Heart left ventricle (tissue), 16 donors: ENCODE measurements at regions not wholly inside any gene's neighbourhood (a gene's known extent, or its start where the extent isn't known, plus 50 kb on each side); places are given as distances from the start of the nearest gene placed in this dataset.

Experiments used
- ATAC-seq, 4 donors: fragments of 200-7000 bp; cut with Tn5 transposase; one replicate each; pipeline ENCODE4 v1.9.1; 2020 to 2022; ENCODE audit warnings: moderate library complexity in 4 of 4, mild to moderate bottlenecking in 3 of 4, moderate number of reproducible peaks in 1 of 4
- DNase-seq, 5 donors: peaks; one replicate each; pipeline ENCODE4 v3.0.0-alpha.2; 2020
- H3K27ac ChIP-seq, 12 donors: fragments of 200-600 bp; sonication (generic) in 4 of 12; one replicate each; pipeline versions ENCODE4 v1.5.0 to v1.8.0; 2016 to 2022; ENCODE audit warnings: mild to moderate bottlenecking in 2 of 12
- H3K27me3 ChIP-seq, 9 donors: fragments of 200-600 bp; sonication (generic) in 2 of 9; one replicate each; pipeline versions ENCODE4 v1.5.1 to v1.8.0; 2016 to 2022; ENCODE audit warnings: mild to moderate bottlenecking in 3 of 9
- H3K36me3 ChIP-seq, 9 donors: fragments of 200-600 bp; sonication (generic) in 2 of 9; one replicate each; pipeline versions ENCODE4 v1.5.0 to v1.8.0; 2018 to 2022; ENCODE audit warnings: mild to moderate bottlenecking in 2 of 9
- H3K4me1 ChIP-seq, 12 donors: fragments of 200-600 bp; sonication (generic) in 4 of 12; one replicate each; pipeline versions ENCODE4 v1.5.0 to v1.8.0; 2016 to 2022; ENCODE audit warnings: mild to moderate bottlenecking in 3 of 12
- H3K4me3 ChIP-seq, 12 donors: fragments of 200-600 bp; sonication (generic) in 4 of 12; one replicate each; pipeline versions ENCODE4 v1.5.0 to v1.8.0; 2017 to 2022; ENCODE audit warnings: mild to moderate bottlenecking in 9 of 12, moderate library complexity in 4 of 12
- H3K9me3 ChIP-seq, 12 donors: fragments of 200-600 bp; sonication (generic) in 4 of 12; one replicate each; pipeline versions ENCODE4 v1.5.0 to v1.8.0; 2016 to 2022; ENCODE audit warnings: mild to moderate bottlenecking in 1 of 12
- CTCF ChIP-seq, 12 donors: fragments of 200-600 bp; sonication (generic) in 4 of 12; IDR thresholded peaks; one replicate each; pipeline versions ENCODE4 v1.5.0 to v1.8.0; 2018 to 2022; ENCODE audit warnings: antibody characterized with exemption in 12 of 12, mild to moderate bottlenecking in 5 of 12
- POLR2A ChIP-seq, 2 donors: fragments of 450-650 bp; IDR thresholded peaks; one replicate each; pipeline ENCODE4 v1.6.1; 2017; ENCODE audit warnings: antibody characterized with exemption in 2 of 2, mild to moderate bottlenecking in 2 of 2, moderate library complexity in 2 of 2
- WGBS, 4 donors: extraction: QIAGEN DNeasy Blood & Tissue Kit in 2 of 4; methylation state at CpG; one replicate each; pipeline versions ENCODE4 v1.1.5 to v1.1.7; 2013 to 2018; 5-methylcytosine and 5-hydroxymethylcytosine counted together
- intact Hi-C, 10 donors: fragments of 100-400 bp; cut with DNase I; formaldehyde crosslinking; loops; one replicate each; pipeline versions ENCODE4 v1.11.1 to v1.14.2; 2022
- donor health status: ischemic (EF 13 %, LVEDD 7.1; RV severe dilation, severe dysfunction).
- donor health status: healthy with polysubstance abuse.
- donor health status: DM: no; HTN: yes; CAD: no.
- donor health status: DM: no; HTN: no; CAD: no.
- donor health status: ischemic (EF 25% LVEDD 6.9; RV normal size, moderate dysfunction).
- donor health status: ischemic (EF 25% LVEDD 5.7; RV mildly dilated, moderate dysfunction).
- donor health status: healthy.
- donor health status: DM: yes; HTN: yes; CAD: no.
- donor health status: ischemic (EF 35%, LVEDD 5.7; RV mildly dilated, moderate dysfunction).
- donor health status: nonischemic (EF 11% LVEDD 7.7; RV severe dilation, severe dysfunction).
- donor health status: DM: yes; HTN: yes; CAD: no.
- donor health status: PGD.
- donor health status: ischemic (EF 29% LVEDD 5.4; RV normal size, mild dysfunction).
- donor health status: nonischemic (EF 23%, LVEDD 6.1; RV moderate dilation, normal function).

- ATAC-seq (no peak), DNase-seq (no peak)
- WGBS, 4 donors = 78 to 85% (median 79%) methylated on average over 5 of the region's 5 CpGs
- H3K4me1 ChIP-seq = no peaks in the 10 kb centered on the region
- intact Hi-C loops = no loop called here
- H3K27me3 ChIP-seq = no peaks in the 10 kb centered on the region
- no peak overlapping the region for H3K4me3 ChIP-seq
- no peaks in the 10 kb centered on the region for H3K9me3 ChIP-seq
- no peak overlapping the region for H3K27ac ChIP-seq
- TF ChIP-seq POLR2A (IDR thresholded peaks at IDR 0.05) (no peak), CTCF (IDR thresholded peaks at IDR 0.05) (no peak)
- H3K36me3 ChIP-seq = no peaks in the 10 kb centered on the region
Measured at GRCh38 chr4:142933207-142933606, 87.1 kb upstream of the INPP4B start.

GRCh38 chr4:142940425-142941330 lies 94.6 kb upstream of the INPP4B start:
- Histone ChIP-seq H3K4me3 (no peak overlapping the region), H3K9me3 (no peaks in the 10 kb centered on the region), H3K4me1 (no peaks in the 10 kb centered on the region), H3K27me3 (no peaks in the 10 kb centered on the region), H3K36me3 (no peaks in the 10 kb centered on the region), H3K27ac (no peak overlapping the region)
- WGBS, 4 donors = 38 to 47% (median 47%) methylated on average over 6 of the region's 6 CpGs
- peak in 1 of 5 donors; percentile 41 for DNase-seq
- intact Hi-C loops = no loop called here
- ATAC-seq = peak in 2 of 4 donors; percentile 66 to 86
- no peak for TF ChIP-seq POLR2A (IDR thresholded peaks at IDR 0.05)
- no peak for TF ChIP-seq CTCF (IDR thresholded peaks at IDR 0.05)

DNA sequence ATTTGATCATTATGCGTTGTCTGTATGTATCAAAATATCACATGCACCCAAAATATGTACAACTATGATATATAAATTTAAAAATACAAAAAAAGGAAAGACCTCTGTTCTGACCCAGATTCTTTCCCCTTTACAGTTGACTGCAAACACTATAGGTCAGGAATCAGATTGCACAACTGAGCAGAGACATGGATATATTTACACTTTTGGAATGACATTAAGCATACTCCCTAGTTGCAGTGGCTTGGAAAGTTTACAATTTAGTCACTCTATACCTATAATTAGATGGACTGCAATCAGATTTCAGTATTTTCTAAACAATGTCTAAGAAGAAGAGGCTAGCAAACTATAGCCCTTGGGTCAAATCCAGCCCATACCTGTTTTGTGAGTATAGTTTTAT lies 98.5 kb upstream of the INPP4B start:
- Histone ChIP-seq H3K9me3 (peaks cover 0 to 33% (median 0%) of the 10 kb centered on the region in 12 donors), H3K27me3 (no peaks in the 10 kb centered on the region), H3K27ac (no peak overlapping the region), H3K4me3 (no peak overlapping the region), H3K36me3 (no peaks in the 10 kb centered on the region), H3K4me1 (no peaks in the 10 kb centered on the region)
- intact Hi-C loops = no loop called here
- DNase-seq (no peak), ATAC-seq (no peak)
- no peak for TF ChIP-seq CTCF (IDR thresholded peaks at IDR 0.05)
- TF ChIP-seq POLR2A (IDR thresholded peaks at IDR 0.05) = no peak
- 87 to 96% (median 89%) methylated on average over 1 of the region's 1 CpG for WGBS, 4 donors

DNA sequence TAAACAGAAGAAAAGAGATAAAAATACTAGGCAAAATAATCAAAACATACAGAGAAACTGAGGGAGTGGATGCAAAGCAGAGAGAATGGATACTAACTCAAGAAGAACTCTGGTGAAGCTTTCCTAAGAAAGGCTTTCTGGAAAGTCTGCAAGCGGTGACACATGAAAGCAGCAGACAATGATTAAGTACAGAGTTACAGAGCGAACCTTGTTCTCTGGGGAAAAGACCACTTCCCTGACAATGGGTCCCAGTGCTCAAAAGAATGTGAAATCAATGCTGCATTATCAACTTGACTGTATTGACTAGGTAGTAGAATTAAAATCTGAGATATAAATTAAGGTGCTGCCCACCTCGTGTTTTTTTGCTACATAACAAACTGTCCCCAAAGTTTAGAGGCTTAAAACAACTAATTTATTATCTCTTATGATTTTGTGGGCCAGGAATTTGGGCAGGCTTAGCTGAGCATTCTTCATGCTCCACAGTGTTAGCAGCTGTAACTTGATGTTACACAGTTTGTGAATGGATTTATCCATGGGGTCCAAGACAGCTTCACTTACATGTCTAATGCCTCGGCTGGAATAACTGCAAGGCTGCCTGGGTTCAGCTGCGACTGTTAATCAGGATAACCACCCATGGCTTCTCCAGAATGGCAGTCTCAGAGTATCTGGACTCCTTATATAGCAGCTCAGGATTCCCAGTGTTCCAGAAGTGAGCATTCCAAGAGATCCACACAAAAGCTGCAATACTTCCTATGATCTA lies 106.9 kb upstream of the INPP4B start:
- ATAC-seq (no peak), DNase-seq (no peak)
- Histone ChIP-seq H3K4me1 (no peaks in the 10 kb centered on the region), H3K27ac (no peak overlapping the region), H3K36me3 (no peaks in the 10 kb centered on the region), H3K27me3 (no peaks in the 10 kb centered on the region), H3K4me3 (no peak overlapping the region), H3K9me3 (peaks cover 0 to 21% (median 0%) of the 10 kb centered on the region in 12 donors)
- no peak for TF ChIP-seq POLR2A (IDR thresholded peaks at IDR 0.05)
- TF ChIP-seq CTCF (IDR thresholded peaks at IDR 0.05) = no peak
- intact Hi-C loops = no loop called here
- 52 to 66% (median 58%) methylated on average over 5 of the region's 5 CpGs for WGBS, 4 donors
